ENCODE measurements at regions not wholly inside any gene's neighbourhood (a gene's known extent, or its start where the extent isn't known, plus 50 kb on each side); places are given as distances from the start of the nearest gene placed in this dataset.

DNA sequence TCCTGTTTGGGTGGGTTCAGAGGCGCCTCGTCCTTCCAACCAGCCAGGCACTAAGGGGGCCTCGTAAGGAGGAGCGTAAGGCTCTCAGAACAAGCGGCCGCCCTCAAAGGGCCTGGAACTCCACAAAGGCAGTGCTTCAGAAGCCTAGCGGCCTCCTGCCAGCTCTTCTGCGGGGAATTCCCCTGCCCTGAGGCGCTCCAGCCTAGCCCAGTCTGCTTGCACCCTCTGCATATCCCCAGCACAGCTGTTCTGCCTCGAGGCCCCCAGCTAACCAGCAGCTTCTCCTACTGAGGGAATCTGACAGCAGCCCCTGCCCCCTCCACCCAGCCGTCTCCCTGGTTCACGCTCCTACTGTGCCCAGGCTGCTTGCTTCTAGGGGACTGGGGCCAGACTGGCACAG is 265.9 kb downstream of the TFCP2L1 start:
- peaks cover 2% of the 10 kb centered on the region for H3K4me1 Mint-ChIP-seq (ENCODE audit: low read depth)
- no peak for DNase-seq (ENCODE audit: low spot score, unreplicated experiment)
- no peak for TF ChIP-seq CTCF (IDR thresholded peaks at IDR 0.05; ENCODE audit: unreplicated experiment)
- H3K9me3 Mint-ChIP-seq (ENCODE audit: low read depth) = peaks cover 3% of the 10 kb centered on the region
- H3K27me3 Mint-ChIP-seq = peaks cover 63% of the 10 kb centered on the region
- no peak overlapping the region for H3K27ac Mint-ChIP-seq
- H3K36me3 Mint-ChIP-seq (ENCODE audit: insufficient read depth) = no peaks in the 10 kb centered on the region
- H3K4me3 Mint-ChIP-seq (ENCODE audit: low read depth) = no peak overlapping the region

DNA sequence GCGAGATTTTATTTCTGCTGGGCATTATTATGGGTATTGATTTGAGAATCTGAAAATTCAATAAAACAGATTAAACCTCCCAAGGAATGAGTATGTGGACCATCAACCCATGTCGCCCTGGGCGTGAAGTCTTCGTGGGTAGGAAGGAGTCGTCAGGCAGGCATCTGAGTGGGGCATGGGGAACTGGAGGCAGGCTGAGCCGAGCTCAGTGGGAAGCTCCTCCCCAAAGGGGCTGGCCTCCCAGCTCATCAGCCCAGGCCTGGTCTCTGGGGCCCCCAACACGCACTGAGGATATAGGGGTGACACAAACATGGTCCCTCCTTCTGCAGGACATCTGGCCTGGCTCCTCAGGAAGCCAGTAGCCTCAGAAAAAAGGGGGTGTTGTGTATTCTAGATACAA is 265.2 kb downstream of the TFCP2L1 start:
- Mint-ChIP-seq H3K27ac (no peak overlapping the region), H3K27me3 (peaks cover 63% of the 10 kb centered on the region)

GRCh38 chr2:121021685-121022084 is 263.3 kb downstream of the TFCP2L1 start:
- DNase-seq (ENCODE audit: low spot score, unreplicated experiment) = no peak
- Mint-ChIP-seq H3K36me3 (ENCODE audit: insufficient read depth) (no peaks in the 10 kb centered on the region), H3K4me3 (ENCODE audit: low read depth) (no peak overlapping the region), H3K9me3 (ENCODE audit: low read depth) (peaks cover 4% of the 10 kb centered on the region), H3K4me1 (ENCODE audit: low read depth) (no peaks in the 10 kb centered on the region), H3K27me3 (peaks cover 64% of the 10 kb centered on the region), H3K27ac (no peak overlapping the region)
- TF ChIP-seq CTCF (IDR thresholded peaks at IDR 0.05; ENCODE audit: unreplicated experiment) = no peak

More for the DNA sequence above, 265.2 kb downstream of the TFCP2L1 start:
- Mint-ChIP-seq H3K4me3 (ENCODE audit: low read depth) (no peak overlapping the region), H3K4me1 (ENCODE audit: low read depth) (peaks cover 2% of the 10 kb centered on the region), H3K9me3 (ENCODE audit: low read depth) (peaks cover 4% of the 10 kb centered on the region), H3K36me3 (ENCODE audit: insufficient read depth) (no peaks in the 10 kb centered on the region)
- TF ChIP-seq CTCF (IDR thresholded peaks at IDR 0.05; ENCODE audit: unreplicated experiment) = no peak
- no peak for DNase-seq (ENCODE audit: low spot score, unreplicated experiment)

DNA sequence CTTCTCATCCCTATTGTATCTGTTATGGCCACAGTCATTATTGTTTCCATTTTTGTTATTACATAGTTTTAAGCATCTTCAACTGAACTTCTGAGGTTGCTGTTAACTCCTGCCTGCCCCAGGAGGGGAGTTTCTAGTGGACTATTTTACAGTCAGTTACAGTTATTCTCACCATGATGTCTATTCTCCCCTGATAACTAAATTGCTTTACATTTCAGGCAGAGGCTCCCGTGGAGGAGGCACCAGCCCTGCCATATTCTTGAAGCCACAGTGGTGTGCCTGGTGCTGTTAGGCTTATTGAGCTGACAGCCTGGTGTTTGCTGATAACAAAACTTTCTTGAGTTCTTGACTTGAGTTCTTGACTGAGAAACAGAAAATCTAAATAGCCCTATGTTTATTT is 256.4 kb downstream of the TFCP2L1 start:
- peaks cover 2% of the 10 kb centered on the region for H3K36me3 Mint-ChIP-seq (ENCODE audit: insufficient read depth)
- H3K4me3 Mint-ChIP-seq (ENCODE audit: low read depth) = no peak overlapping the region
- no peak overlapping the region for H3K27ac Mint-ChIP-seq
- peaks cover under 1% of the 10 kb centered on the region for H3K4me1 Mint-ChIP-seq (ENCODE audit: low read depth)
- H3K9me3 Mint-ChIP-seq (ENCODE audit: low read depth) = peaks cover 4% of the 10 kb centered on the region
- no peak for DNase-seq (ENCODE audit: low spot score, unreplicated experiment)
- TF ChIP-seq CTCF (IDR thresholded peaks at IDR 0.05; ENCODE audit: unreplicated experiment) = no peak
- peaks cover 87% of the 10 kb centered on the region for H3K27me3 Mint-ChIP-seq

DNA sequence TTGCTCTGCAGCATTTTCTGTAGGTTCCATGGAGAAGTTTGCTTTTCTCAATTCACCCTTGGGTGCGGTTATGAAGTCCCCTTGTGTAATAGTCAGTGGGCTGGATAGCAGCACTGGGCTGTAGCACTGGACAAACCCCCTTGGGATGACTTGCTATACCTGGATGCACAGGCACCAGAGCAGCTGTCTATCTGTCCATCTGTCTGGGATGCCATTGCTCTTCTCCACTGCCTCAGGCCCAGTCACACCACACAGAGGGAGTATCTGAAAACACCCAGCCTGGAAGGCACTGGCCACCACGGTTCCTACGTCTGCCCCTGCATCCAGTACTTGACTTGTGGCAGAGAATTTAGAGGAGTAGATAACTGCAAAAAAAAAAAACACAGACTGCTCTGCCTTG is 254.5 kb downstream of the TFCP2L1 start:
- H3K9me3 Mint-ChIP-seq (ENCODE audit: low read depth) = no peaks in the 10 kb centered on the region

More for the DNA sequence above, 254.5 kb downstream of the TFCP2L1 start:
- Mint-ChIP-seq H3K27ac (no peak overlapping the region), H3K4me1 (ENCODE audit: low read depth) (peaks cover 11% of the 10 kb centered on the region), H3K27me3 (peaks cover 87% of the 10 kb centered on the region), H3K4me3 (ENCODE audit: low read depth) (no peak overlapping the region), H3K36me3 (ENCODE audit: insufficient read depth) (peaks cover 2% of the 10 kb centered on the region)
- no peak for TF ChIP-seq CTCF (IDR thresholded peaks at IDR 0.05; ENCODE audit: unreplicated experiment)
- DNase-seq (ENCODE audit: low spot score, unreplicated experiment) = no peak
